HFF-Myc (cell line): ENCODE measurements at regions not wholly inside any gene's neighbourhood (a gene's known extent, or its start where the extent isn't known, plus 50 kb on each side); places are given as distances from the start of the nearest gene placed in this dataset.

Experiments used
- DNase-seq: peaks from one replicate; pipeline ENCODE4 v3.0.0-alpha.2; 2011; ENCODE audit warnings: low read depth; ENCODE audit errors: extremely low read depth
- H3K4me3 ChIP-seq: replicated peaks from 2 replicates; pipeline ENCODE4 v1.5.1; 2011; ENCODE audit warnings: low read depth, mild to moderate bottlenecking, control low read depth, low read length
- TF ChIP-seq, protein P1 (sequence below): IDR thresholded peaks from 2 replicates; pipeline ENCODE4 v1.5.1; 2012; ENCODE audit warnings: mild to moderate bottlenecking, low read depth, low read length, control low read depth; ENCODE audit errors: missing control alignments

DNA sequence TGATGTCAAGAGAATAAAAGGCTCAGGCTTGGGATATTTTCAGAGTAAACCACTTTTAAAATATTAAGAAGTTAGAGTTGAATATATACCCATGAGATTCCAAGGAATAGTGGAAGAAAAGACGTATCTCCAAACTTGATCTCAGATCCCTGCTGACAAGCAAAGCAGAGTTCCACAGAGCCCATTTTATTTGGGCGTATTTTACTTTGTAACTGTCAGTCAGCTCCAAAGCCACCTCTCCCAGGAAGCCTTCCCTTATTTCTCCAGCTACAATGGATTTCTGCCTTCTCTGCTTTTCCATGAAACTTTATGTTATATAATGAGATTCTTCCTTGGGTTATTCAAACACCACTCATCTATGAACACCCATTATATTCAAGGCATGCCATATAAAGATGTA lies 295.7 kb downstream of the FZD1 start:
- no peak for DNase-seq
- TF ChIP-seq, protein P1, sequence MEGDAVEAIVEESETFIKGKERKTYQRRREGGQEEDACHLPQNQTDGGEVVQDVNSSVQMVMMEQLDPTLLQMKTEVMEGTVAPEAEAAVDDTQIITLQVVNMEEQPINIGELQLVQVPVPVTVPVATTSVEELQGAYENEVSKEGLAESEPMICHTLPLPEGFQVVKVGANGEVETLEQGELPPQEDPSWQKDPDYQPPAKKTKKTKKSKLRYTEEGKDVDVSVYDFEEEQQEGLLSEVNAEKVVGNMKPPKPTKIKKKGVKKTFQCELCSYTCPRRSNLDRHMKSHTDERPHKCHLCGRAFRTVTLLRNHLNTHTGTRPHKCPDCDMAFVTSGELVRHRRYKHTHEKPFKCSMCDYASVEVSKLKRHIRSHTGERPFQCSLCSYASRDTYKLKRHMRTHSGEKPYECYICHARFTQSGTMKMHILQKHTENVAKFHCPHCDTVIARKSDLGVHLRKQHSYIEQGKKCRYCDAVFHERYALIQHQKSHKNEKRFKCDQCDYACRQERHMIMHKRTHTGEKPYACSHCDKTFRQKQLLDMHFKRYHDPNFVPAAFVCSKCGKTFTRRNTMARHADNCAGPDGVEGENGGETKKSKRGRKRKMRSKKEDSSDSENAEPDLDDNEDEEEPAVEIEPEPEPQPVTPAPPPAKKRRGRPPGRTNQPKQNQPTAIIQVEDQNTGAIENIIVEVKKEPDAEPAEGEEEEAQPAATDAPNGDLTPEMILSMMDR, result no peak
- H3K4me3 ChIP-seq, result no peak overlapping the region

DNA sequence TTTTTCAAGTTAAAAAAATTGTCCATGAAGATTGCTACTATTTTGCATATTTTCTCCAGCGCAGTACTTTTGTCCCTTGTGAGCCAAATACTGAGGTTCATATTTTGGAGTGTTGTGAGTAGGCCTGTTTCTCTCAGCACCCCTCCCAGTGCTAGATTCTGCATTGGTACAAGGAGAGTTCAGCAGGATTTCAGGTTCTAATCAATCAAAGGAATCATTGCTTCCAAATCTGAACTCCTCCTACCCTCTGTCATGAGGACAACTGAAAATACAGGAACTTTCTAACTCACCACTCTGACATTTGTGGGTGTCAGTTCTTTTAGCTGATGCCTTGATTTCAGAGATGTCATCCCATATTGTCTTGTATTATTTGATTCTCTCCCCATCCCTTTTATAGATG lies 299.9 kb downstream of the FZD1 start:
- TF ChIP-seq, protein P1, result no peak
- no peak for DNase-seq
- H3K4me3 ChIP-seq, result no peak overlapping the region

DNA sequence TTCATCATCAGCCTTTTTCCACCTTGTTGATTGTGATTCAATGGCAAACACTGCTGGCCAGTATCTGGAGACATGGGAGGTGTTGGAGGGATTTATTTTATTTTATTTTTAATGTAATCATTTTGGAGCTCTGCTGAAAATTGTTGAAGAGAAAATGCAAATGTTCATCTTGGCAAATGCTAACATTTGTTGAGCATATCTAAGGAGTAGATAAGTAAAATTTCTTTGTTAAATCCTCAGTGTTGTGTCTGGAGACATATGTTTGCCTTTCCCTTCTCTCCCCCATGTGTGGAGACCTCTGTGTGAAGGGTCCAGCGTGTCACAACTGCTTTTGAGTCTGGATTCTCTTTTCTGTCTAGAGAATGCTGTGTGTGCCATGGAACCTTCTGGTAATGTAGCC lies 300.3 kb downstream of the FZD1 start:
- H3K4me3 ChIP-seq, result no peak overlapping the region
- DNase-seq, result no peak
- TF ChIP-seq, protein P1, result no peak

DNA sequence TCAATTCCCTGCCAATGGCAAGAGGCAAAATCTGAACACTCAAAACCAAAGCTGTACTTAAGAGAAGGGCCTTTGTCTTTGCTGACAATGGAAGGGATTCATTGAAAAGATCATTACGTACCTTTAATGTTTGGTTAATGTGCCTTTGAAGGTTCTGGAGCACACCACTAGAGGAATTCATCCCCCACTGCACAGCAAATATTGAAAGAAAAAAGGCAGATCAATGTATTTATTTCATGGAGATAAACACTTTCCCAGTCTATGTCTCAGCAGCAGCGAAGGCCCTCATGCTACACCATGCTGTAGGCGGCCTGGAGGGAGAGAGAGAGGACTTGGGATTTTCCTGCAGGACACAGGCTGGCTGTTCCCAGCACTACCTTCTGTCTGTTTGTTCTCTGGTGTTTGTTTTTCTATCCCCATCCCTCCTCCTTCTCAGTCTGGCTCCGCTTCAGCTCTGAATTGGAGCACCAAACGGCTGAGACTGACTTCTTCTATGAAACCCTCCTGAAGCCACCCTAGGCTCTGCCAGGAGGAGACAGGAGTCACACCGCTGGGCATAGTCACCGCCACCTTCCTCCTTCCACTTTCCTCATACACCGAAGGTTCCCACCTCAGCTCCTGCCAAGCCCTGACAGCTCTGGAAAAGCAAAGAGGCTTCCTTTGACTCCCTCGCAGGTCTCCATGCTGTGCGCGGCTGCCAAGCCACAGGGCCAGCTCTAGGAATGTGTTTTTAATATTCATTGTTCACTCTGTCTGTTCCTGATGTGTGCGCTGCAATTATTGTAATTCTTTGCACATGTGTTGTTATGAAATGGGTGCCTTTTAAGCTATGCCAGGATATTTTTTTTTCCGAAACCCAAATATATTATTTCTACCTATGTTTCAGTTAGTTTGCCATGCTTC lies 301.5 kb downstream of the FZD1 start:
- DNase-seq, result peak; percentile 44
- TF ChIP-seq, protein P1, result no peak

DNA sequence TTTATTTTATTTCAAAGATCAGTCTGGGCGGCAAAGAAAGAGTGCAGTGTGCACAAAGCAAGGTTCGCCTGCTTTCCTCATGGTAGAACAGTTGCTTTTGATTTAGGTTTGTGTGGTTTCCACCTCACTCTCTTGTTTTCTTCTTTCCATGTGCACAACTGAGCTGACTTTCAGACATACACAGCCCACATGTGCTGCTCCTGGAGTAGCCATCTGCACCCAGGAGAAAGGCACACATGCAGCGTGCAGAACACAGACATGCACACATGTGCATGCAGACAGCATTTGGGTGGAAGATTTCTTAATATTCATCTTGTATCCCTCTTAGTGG lies 302.1 kb downstream of the FZD1 start:
- H3K4me3 ChIP-seq, result peak overlapping the region; percentile 15
- TF ChIP-seq, protein P1, result no peak
- DNase-seq, result peak; percentile 69

More for the DNA sequence above, 301.5 kb downstream of the FZD1 start:
- H3K4me3 ChIP-seq, result peak overlapping the region; percentile 15; the same call in 1 of the 2 replicates

DNA sequence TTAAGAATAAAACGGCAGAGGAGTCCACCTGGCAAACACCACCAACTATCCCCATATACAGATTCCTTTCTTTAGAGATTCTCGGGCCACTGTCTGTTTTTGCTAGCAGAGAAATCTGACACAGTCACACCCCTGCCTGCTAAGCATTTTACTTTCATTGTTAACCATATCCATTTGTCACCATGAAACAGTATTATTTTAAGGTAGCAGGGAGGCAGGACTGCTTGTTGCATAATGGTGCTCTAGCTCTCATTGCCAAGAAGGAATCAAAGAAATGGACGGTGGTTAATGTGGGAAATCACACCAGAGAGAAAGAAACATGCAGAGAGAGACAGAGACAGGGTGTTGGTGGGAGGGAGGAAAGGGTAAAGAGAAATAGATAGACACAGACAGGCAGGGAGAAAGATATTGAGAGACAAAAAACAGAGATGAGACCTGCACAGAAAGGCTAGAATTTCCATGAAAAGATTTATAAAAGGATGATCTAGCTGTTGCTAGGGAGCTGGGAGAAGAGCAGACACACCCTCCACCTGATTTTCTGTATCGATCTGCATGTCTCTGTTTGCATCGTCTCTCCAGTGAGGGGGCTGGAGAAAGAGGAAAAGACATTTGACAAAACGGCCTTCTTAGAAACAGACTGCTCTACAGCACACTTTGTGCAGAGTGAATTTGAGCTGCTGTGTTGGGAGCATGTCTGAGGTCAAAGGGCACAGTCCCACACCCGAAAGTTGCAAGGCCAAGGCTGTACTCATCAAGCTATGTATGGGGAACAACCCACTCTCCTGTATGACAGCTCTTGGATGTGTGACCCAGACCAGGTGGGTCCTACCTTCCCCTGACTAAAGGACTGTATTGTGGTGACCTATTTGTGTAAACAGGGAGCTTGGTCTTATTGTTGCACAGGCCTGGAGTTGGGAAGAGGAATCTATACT lies 303.1 kb downstream of the FZD1 start:
- no peak for DNase-seq
- TF ChIP-seq, protein P1, result no peak
- H3K4me3 ChIP-seq, result no peak overlapping the region
